Globus pallidus (tissue), 1 donor: ENCODE measurements at regions not wholly inside any gene's neighbourhood (a gene's known extent, or its start where the extent isn't known, plus 50 kb on each side); places are given as distances from the start of the nearest gene placed in this dataset.

Source experiments
- DNase-seq: peaks from one replicate; pipeline ENCODE4 v3.0.0-alpha.2; 2015; ENCODE audit warnings: low spot score

DNA sequence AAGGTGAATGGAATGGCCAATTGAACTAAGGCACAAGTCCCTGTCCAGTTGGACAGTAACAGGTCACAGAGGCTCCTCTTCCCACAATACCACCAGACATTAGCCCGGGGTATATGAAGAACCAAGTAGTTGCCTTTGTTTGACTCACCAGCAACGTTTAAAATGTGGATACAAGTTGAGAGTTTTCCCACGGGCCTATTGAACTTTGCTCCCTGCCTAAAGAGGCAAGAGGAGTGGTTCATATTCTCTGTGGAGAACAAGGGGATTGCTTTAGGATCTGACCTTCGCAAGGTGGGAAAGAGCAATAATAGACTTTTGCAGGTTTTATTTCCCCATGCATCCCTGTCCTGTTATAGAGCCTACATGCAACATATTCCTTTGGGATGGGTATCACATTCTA is 177.2 kb downstream of the POU4F1 start:
- no peak for DNase-seq

DNA sequence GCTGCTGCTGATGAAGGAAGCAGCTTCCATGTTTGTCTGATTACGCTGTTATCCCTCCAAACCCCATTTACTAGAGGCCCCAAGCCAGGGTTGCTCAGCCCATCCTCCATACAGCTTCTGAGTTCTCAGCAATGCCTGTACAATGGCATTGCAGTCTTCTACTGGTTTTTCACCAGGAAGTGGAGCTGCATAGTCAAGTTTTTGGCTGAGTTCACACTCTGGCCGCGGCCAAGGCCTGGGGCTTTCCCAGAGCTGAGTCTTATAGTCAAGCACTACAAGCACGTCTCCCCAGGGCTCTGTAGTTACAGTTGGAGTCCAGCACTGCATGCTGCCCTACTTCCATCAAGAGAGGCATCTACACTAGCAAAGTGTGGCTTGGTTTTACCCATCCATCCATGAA is 182.5 kb downstream of the POU4F1 start:
- DNase-seq = no peak

DNA sequence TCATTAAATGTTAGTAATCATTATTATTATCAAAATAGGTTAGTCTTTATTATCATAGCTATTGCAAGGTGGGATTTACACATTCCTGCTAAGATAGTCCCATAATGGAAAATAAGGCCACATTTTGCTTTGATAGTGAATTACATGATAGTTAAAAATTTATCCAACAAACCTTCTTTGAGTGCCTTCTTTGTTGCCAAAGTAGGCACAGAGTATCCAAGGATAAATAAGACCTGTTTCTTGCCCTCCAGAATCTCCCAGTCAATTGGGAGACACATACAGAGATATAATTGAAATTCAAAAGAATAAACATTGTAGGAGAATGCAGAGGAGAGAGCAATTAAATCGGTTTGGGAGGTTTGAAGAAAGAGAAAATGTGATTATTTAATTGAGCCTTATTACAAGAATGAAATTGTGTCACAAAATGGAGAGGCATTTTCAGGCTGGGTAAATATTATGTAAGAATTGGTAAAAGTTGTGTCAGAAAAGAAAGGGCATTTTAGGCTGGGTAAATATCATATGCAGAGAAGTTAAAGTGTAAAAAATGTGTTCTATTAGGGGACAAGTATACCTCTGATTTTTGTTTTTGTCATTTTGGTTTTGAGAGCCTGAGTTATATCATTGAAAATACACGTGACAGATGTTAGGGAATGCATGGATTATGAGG is 189.3 kb downstream of the POU4F1 start:
- no peak for DNase-seq

DNA sequence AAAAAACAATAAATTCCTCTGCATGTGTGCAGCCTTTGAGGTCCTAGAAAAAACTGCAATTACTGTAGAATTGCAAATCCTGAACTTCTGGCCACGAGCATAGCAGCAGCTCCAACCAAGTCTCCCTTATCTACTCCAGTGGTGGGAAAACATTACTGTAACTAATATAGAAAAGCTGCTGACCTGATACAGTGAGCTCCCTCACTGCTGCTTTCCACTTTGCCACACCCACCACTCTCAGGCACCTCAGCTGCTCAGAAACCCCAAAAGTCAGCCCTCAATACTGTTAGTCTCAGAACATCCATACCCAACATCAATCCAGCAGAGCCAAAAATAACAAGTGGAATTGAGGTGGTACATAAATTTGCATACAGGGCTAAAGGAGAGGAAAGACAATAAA is 192.5 kb downstream of the POU4F1 start:
- no peak for DNase-seq

DNA sequence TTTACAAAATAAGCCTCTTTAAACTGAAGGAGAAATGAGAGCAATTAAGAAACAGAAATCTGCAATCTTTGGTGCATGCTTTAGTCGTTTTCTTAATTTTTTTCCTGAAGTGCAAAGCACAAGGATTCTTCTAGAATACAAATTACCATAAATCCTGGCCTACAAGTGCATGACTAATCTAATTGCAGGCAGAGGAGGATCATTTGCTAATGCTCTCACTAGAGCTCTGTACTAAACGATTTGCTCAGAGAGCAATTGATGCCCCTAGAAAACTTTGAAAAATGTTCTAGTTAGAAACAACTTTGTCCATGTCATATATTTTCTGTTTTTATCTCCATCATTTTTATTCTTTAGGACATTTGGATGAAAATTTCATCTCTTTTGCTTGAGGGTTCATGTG is 193.2 kb downstream of the POU4F1 start:
- no peak for DNase-seq

DNA sequence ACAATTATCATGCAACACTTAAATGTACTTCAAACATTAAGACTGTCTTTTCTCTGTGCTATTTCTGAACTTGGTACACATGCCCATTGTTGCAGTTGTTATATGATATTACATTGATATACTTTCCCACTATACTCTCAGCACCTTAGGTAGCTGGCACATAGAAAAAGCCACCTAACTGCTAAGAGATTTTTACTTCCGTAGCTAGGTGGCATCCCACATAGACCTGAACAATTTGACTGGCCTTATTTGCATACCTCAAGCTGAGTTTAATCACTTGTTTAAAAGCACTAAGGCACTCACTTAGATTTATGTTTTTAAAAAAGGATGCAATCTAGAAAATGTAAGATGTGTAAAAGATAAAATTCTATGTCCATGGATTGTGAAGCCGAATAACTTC is 194.2 kb downstream of the POU4F1 start:
- no peak for DNase-seq

DNA sequence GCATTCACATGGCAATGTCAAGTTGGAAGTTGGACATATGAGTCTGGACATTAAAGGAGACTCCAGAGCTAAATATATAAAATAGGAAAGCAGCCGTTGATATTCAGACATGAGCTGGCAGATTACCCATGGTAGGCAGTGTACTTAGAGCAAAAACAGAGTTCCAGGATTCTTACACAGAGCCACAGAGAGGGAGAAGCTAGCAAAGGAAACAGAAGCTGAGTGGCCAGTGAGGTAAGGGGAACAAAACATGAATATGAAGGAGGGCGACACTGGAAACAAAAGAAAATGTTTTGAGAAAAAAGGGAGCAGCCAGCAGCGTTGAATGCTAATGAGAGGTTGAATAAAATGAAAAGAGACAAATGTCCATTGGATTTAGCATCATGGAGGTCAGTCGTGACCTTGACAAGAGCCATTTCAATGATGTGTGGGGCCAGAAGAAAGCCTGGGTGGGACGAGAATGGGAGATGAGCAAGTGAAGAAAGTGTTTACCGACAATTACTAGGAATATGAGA is 198.4 kb downstream of the POU4F1 start:
- DNase-seq = no peak

DNA sequence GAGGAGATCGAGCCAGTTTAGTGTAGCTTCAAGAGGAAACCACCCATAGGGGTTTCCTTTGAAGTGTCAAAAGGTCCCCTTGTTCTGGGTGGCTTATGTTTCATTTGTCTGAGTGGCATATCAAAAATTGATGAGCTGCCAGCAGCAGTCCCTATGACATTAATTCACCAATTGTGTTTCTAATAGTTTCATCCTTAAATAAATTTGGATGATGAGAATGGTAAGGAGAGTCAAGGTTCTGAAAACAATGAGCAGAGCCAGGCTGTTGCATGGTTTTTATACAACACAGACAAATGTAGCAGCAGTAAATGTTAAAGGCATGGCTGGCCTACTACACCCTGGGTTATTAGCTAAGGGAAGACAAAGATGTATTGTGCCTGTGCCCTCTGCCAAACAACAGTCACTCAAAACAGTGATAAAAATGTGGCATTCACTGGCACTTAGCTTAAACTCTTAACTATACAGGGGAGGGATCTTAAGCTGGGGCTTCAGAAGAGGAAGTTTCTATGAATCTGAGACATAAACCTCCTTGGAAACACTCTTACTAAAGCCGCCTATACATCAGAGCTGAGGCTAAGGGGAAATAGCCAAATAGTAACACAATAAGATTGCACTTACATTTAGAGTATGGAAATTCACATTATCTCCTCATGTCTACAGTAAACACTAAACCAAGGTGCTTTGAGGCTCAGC is 200.5 kb downstream of the POU4F1 start:
- no peak for DNase-seq

DNA sequence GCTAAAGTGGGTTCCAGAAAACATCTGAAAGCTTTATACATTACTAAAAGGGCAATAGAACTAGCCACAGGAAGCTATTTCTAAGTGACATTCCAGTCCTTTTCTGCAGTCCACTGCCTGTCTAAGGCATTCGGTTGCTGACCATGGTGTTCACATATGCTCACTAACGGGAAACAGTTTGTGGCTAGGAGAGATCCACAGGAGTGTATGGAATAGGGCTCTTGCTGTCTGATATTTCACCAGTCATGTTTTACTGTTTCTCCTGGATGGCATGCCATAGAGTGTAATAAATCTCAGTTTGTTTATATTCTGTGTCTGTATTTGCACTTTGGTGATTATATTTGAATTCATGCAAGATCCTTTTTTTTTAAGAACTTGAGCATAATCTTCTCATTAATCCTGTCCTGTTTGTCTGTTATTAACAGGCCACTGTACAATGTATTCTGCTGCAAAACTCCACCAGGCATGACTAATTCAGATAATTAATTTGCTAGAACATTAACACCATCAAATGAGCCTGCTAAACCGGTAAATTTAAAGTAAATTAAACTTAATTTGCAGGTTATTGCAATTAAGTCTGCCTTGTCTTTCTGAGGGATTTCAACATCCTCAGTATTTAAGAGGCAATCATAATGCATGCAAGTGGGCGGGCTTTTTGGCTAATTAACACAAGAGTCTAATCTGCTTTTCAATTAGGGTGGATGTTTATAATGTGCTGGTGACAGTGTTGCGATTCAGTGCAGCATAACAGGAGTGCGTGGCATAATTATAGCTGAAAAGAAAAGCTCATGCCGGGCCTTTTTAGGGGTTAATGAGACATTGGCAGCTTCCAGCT is 201.3 kb downstream of the POU4F1 start:
- no peak for DNase-seq

DNA sequence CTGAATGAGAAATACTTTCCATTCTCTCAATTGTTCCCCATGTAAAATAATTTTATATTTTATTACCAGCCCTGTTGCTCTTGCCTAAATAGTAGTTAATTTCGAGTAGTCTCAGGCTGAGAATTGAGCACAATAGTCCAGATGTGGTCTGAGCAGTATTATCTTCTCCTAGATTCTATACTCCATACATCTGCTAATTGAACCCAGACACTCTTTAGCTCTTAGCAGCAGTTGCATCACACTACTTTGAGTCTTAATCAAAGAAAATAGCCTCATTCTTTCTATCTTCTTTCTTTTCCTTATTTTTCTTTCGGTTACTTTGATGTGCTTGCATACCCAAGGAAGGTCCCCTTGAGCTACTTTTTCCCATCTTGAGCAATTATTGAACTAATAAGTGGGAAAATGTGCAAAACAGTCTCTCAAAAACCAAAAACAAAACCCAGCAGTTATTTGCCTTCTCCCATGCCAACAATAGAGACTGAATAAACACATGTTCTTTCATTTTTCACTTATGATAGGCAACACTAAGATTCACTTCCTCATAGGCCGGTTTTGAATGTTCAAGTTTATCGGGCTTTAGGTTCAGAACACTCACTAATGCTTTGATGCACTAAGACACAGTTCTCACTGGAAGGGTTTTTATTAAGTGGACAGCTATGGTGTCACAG is 204.5 kb downstream of the POU4F1 start:
- no peak for DNase-seq

DNA sequence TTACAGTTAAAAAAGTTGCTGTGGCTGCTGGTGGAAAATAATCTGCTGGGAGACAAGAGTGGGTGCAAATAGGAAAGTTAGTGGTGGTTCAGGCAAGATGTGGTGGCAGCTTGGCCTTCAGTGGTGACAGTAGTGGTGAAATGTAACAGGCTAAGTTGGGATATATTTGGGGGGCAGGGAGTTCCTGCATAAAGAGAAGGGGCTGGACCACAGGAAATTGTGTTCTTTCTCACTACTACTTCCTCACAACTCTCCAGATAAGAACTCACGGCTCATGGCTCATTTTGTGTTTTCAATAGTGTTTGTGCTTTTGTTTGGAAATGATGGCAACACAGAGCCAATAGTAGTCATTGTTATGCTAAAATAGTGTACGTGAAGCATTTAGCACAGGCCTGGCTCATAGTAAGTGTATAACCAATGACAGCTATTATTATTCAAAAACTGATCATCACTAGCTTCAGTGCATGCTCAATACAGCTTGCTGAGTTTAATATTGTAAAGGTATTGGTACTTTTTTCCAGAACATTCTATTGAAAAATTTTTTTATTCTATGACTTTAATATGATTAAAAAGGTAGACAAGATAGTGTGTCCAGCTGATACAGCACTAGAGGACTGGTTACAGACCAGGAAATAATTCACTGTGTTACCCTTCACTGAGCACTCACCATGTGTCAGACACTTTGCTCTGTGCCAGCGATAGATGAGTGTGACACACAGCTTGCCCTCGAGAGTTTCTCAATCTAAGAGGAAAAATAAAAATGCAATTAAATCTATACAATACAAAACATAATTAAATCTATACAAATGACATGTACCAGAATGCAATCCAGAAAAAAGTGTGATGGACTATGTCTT is 209.8 kb downstream of the POU4F1 start:
- DNase-seq = no peak

DNA sequence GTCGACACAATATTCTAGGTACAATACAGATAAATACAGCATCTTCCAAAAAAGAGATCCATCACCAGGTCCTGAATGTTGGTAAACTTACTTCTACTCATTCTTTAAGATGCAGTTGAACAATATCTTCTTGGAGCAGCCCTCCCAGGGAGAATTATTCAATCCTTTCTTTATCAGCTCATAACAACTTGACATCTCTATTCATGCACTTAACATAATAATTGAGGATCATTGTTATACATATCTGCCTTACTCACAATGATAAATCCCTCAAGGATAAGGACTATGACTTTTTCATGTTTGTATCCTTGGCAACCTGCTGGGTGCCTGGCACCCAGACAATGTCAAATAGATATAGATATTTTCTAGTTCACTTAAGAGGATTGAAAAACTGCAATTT is 219.5 kb downstream of the POU4F1 start:
- no peak for DNase-seq

DNA sequence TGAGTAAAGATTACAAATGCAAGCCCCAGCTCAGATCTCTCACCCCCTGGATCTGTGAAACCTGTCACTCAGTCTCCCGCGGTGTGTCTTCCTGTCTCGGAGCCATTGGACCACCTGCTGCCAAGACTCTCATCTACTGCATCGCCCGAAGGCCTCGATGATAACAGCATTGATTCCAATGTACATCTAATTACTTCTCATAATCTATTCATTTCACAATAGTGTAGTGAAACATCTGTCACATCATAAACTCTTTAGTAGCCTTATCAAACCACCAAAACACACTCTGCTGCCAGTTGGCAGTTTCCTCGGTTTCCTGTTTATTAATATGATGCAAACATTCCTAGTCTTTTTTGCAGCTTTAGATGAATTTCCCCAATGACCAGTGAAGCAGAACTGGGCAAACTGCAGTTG is 220.3 kb downstream of the POU4F1 start:
- DNase-seq = no peak

DNA sequence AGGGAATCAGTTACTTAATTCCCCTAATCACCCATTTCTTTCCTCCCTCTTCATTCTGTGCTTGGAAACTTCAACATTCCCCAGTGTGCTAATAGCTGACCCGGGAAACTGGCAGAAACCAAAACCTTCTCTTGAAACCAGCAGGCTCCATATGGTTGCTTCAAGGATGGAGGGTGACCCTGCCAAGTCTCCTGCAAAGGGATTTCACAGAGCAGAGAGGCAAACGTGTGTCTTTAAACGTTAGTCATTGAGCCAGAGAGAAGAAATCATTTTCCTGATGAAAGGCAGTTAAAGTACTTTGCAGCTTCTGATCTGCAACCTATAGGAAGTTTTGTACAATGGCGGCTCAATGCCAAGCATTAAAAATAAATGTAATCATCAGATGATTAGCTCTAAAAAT is 220.9 kb downstream of the POU4F1 start:
- DNase-seq = no peak

DNA sequence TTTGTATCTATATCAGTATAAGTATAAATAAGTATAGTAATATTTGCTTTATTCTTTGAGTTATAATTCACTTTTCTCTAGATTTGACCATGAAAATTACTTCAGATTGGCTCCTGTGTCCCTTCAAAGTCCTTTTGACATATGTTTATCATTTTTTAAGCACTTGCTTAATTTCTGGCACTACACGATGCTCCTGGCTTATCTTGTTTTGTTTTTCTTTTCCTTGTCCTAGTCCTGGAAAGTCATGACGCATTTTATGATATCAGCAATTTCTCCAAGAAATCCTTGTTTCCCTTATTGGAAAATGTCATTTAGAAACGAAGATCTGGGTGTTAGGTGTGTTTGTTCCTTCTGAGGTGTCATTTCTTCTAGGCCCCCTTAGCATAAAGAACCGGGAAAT is 226.5 kb downstream of the POU4F1 start:
- DNase-seq = no peak

DNA sequence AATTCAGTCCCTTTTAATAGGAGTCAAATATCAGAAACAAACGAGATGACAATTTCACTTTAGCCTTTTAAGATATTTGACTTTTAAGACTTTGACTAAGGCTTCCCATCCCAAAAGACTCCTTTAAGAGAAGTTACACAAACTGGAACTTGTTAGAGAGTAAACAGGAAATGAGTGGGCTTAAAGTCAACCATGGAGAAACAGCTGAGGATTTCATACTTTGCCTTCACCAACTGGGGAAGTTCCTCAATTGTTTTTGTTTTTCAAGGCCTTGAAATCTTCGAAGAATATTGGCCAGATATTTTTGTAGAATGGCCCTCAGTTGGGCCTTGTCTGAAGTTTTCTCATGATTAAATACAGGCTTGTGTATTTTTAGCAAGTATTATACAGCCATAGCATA is 227.3 kb downstream of the POU4F1 start:
- no peak for DNase-seq

DNA sequence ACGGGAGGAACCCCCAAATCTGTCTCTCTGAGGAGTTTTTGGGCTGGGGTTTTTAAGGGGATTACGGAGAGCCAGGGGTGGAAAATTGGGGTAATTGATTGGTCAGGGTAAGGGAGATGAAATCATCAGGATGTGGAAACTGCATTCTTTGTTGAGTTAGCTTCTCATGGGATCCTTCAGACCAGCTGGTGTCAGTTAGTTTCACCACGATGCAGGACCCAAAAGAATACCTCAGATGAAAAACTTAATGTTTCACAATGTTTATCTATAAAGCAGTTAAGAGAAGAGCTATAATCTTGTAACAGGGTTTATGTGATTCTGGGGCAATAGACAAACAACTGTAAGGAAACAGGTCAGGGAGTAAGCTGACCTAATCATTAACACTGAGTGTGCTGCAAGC is 230.8 kb downstream of the POU4F1 start:
- no peak for DNase-seq

DNA sequence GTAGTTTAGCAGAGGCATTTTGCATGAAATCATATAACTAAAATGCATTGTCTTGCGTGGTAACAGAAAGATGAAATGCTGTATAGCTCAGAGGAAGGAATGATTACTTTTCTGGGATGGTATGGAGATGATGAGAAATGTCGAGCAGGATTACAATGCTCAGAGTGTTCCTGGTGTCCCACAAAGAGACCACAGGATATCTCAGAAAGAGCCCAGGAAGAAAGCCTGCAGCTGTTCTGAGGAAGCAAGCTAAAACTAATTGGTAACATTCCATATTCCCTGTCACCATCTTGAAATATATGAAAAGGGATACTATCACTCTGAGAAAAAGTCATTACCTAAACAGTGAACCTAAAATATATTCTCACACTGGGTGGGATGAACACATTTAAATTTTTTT is 233.1 kb downstream of the POU4F1 start:
- no peak for DNase-seq

DNA sequence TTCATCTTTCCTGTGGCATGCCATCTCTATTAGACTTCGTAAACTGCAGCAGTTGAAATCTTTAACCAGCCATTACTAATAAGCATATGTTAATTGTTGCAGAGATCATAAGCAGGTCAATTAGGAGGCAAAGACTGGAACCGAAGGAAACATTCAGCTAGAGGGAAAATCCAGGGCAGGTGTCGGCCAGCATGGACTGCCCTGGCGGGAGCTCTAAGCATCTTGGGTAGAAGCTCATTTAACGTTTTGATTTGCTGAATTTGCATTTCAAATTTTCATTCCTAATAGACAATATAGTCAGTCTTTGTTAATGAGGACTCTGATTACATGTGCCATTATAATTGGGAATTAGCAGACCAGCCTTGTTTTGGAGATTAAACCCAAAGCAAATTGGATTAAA is 238.6 kb downstream of the POU4F1 start:
- DNase-seq = no peak

DNA sequence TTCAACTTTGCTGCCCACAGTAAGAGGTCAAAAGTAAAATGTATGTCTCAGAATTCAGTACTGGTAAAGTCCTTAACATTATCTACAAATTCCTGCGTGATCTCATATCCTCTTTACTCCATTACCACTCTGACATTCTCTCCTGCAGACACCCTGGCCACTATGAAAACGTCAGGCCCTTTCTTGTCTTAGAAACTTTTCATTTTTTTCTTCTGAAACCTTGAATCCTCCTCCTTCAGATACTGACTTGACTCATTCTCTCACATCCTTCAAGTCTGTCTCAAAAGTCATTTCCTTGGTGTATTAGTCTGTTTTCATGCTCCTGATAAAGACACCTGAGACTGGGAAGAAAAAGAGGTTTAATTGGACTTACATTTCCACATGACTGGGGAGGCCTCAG is 262.3 kb downstream of the POU4F1 start:
- DNase-seq = no peak

DNA sequence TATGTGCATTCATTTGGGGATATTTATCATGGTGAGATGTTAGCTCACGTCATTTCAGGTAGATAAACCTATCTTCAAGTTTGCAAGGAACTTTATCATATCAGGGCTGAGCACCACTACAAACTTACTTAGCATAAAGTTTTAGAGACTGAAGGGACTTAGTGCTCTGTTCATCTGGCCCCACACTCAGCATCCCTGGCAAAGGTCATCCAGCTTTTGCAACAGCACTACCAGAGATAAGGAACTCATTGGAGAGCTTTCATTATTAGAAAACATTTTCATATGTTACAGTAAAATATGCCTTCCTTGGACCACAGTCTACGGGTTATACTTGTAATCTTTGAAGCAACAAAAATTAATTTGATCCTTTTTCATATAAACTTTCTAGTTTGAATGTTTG is 263.4 kb downstream of the POU4F1 start:
- DNase-seq = no peak
